Panc1 (cell line): ENCODE measurements at regions not wholly inside any gene's neighbourhood (a gene's known extent, or its start where the extent isn't known, plus 50 kb on each side); places are given as distances from the start of the nearest gene placed in this dataset.

ENCODE experiments used
- CTCF ChIP-seq: fragments of 450-650 bp; IDR thresholded peaks from 2 replicates; pipeline ENCODE4 v1.5.1; 2017; ENCODE audit warnings: mild to moderate bottlenecking
- POLR2AphosphoS5 ChIP-seq: IDR thresholded peaks from 2 replicates; pipeline ENCODE4 v1.6.1; 2012; ENCODE audit warnings: mild to moderate bottlenecking, low read depth, low read length, moderate library complexity

- no peak for TF ChIP-seq CTCF
- TF ChIP-seq POLR2AphosphoS5, result no peak
Observed at GRCh38 chr10:35961501-35961900, 319.4 kb upstream of the FZD8 start.
